ENCODE measurements at regions not wholly inside any gene's neighbourhood (a gene's known extent, or its start where the extent isn't known, plus 50 kb on each side); places are given as distances from the start of the nearest gene placed in this dataset.

DNA sequence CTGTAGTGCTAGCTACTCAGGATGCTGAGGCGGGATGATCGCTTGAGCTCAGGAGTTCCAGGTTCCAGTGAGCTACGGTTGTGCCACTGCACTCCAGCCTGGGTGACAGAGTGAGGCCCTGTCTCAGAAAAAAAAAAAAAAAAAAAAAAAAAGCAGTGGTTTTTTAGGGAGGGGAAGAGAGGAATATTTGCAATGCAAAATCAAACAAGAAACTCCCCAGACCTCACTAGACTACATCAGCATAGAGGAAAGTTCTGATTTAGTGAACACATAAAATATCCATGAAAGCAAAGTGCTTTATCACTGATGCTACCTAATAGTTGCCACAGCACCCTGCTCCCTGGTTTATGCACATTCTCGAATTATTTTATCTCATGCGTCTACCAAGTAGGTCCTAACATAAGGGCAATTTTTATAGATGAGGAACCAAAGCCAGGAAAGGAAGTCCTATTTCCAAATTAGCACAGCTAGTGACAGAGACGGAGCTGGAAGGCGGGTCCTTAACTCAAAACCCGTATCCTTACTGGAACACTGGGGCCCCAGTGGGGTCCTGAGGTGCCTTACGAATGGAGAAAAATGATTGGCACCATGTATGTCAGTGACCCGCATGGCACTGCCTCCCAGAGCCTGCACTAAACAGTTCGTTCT lies 50.7 kb upstream of the GPR157 start:
- Histone ChIP-seq H3K36me3 (ENCODE audit: control insufficient read depth, insufficient read depth, low read length) (no peaks in the 10 kb centered on the region), H3K27me3 (ENCODE audit: control insufficient read depth, insufficient read depth, low read length) (no peaks in the 10 kb centered on the region), H3K4me3 (ENCODE audit: low read depth, low read length) (no peak overlapping the region)
- DNase-seq (ENCODE audit: low read depth): no peak
- TF ChIP-seq, protein P1, sequence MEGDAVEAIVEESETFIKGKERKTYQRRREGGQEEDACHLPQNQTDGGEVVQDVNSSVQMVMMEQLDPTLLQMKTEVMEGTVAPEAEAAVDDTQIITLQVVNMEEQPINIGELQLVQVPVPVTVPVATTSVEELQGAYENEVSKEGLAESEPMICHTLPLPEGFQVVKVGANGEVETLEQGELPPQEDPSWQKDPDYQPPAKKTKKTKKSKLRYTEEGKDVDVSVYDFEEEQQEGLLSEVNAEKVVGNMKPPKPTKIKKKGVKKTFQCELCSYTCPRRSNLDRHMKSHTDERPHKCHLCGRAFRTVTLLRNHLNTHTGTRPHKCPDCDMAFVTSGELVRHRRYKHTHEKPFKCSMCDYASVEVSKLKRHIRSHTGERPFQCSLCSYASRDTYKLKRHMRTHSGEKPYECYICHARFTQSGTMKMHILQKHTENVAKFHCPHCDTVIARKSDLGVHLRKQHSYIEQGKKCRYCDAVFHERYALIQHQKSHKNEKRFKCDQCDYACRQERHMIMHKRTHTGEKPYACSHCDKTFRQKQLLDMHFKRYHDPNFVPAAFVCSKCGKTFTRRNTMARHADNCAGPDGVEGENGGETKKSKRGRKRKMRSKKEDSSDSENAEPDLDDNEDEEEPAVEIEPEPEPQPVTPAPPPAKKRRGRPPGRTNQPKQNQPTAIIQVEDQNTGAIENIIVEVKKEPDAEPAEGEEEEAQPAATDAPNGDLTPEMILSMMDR (IDR thresholded peaks at IDR 0.05; ENCODE audit: insufficient read depth, low read length, poor library complexity, severe bottlenecking): no peak

DNA sequence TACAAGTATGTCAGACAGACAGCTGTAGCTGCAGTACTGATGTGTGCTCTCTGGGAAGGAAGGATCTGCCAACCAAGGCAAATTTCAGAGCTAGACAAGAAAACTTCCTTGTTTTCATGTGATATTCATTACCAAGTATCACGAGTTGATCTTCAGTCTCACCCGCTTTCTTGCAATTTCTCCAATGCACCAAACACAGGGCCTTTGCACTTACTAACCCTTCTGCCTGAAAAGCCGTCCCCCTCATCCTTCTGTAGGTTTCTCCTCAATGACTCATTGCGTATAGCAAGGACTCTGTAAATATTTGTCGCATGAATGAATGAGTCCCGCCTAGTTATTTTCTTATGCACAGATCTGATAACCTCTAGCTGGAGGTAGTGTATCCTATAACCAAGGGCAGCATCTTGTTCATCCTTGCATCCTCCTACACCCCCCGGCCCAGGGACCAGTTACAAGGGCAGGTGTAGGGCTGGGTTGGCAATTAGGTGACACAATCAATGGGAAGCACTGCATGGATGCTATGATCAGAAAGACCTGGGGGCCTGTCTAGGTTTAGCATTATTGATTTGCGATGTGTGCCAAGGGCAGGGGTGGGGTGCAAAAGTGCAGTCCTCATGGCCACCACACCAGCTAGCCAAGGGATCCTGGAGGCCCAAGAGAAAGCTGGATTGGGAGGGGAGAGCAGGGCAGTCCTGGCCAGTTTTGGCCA lies 51.4 kb upstream of the GPR157 start:
- Histone ChIP-seq H3K36me3 (ENCODE audit: control insufficient read depth, insufficient read depth, low read length) (no peaks in the 10 kb centered on the region), H3K4me3 (ENCODE audit: low read depth, low read length) (no peak overlapping the region), H3K27me3 (ENCODE audit: control insufficient read depth, insufficient read depth, low read length) (no peaks in the 10 kb centered on the region)
- no peak for DNase-seq (ENCODE audit: low read depth)
- TF ChIP-seq, protein P1 (IDR thresholded peaks at IDR 0.05; ENCODE audit: insufficient read depth, low read length, poor library complexity, severe bottlenecking): no peak

DNA sequence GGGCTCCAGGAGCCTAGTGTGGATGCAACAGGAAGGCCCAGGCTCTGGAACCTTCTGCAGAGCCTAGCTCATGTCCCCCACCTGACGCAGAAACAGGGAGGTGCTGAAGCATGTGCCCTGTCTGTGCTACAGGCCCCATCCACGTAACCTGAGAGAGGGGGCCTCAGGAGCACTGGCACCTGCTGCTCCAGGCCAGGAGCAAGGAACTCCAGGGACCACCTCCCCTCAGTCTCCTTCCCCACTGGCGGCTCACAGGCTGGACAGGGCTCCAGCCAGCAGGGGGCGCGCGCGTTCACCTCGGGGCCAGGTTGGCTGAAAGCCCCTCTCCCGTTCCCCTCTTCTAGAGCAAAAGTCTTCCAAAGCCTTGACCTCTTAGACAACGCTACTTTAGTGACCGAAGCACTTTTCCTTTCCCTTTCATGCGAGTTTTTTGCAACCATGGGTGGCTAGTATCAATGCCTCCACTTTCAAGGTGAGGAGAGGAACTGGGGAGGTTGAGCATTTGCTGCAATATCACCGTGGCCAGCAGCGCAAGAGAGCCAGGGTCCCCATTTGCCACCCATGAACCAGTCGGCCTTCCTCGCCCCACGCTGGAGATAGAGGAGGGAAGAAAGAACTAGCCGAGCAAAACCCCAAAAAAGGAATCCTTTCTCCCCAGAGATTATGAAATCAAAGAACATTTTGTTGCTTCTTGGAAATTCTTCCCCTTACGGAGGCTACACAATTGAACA lies 52.4 kb upstream of the GPR157 start:
- Histone ChIP-seq H3K27me3 (ENCODE audit: control insufficient read depth, insufficient read depth, low read length) (no peaks in the 10 kb centered on the region), H3K36me3 (ENCODE audit: control insufficient read depth, insufficient read depth, low read length) (no peaks in the 10 kb centered on the region), H3K4me3 (ENCODE audit: low read depth, low read length) (peak overlapping the region; percentile 74)
- TF ChIP-seq, protein P1 (IDR thresholded peaks at IDR 0.05; ENCODE audit: insufficient read depth, low read length, poor library complexity, severe bottlenecking): peak; percentile 98
- DNase-seq (ENCODE audit: low read depth): no peak

DNA sequence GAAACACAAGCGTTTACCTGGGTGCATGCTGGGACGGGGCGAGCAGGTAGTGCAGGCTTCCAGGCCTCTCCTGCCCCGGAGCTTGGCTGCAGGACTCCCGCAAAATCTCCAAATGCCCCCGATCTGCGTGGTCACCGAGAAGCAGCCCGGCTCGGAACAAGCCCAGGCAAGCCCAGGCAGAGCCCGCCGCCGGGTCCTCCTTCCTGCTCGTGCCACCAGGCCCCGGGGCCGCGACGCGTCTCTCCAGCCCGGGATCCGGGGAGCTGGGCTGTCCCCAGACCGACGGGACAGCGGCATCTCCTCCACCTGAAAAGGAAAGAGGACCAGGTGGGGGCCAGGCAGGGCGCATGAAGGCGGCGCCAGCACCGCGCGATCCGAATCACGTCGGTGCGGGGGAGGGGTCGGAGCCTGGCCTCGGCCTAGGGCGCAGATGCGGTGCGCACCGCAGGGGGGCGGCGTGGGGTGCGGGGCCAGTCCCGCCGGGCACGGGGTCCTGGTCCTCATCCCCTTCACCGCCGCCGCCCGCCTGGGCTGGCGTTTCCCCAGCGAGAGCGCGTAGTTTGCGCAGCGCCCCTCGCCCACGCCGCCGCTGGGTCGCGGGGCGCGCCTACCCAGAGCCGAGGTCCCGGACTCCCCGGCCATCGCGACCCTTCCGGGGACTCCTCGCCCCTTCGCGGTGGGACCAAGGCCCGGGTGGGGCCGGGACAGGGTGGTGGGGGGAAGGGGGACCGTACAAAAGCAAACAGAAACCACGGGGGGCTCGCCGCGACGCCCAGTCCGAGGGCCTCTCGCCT lies 52.4 kb upstream of the H6PD start:
- H3K36me3 ChIP-seq (ENCODE audit: control insufficient read depth, insufficient read depth, low read length): no peaks in the 10 kb centered on the region
- peak overlapping the region; percentile 74 for H3K4me3 ChIP-seq (ENCODE audit: low read depth, low read length)
- DNase-seq (ENCODE audit: low read depth): no peak
- TF ChIP-seq, protein P1 (IDR thresholded peaks at IDR 0.05; ENCODE audit: insufficient read depth, low read length, poor library complexity, severe bottlenecking): no peak
- no peaks in the 10 kb centered on the region for H3K27me3 ChIP-seq (ENCODE audit: control insufficient read depth, insufficient read depth, low read length)

DNA sequence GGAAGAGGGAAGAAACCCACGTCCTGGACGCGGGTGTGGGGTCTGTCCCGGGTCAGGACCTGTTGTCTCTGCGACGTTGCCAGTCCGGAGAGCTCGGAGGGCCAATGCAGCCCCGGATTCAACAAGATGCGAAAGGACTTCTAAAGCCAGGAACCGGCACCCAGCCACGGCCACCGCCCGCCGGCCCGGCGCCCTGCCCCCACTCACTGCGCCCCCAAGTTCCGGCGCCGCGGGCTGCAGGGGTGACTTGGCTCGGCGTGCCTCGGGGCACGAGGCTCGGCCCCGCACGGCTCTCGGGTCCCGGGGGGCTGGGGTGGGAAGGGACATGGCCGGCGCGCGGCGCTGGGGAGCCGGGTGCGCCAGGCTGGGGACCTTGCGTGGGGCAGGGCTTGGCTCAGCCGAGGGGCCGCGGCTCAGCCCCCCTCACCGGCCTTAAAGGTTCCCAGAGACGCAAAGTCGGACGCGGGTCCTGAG lies 51.8 kb upstream of the H6PD start:
- DNase-seq (ENCODE audit: low read depth): no peak
- peak overlapping the region; percentile 74 for H3K4me3 ChIP-seq (ENCODE audit: low read depth, low read length)
- no peaks in the 10 kb centered on the region for H3K27me3 ChIP-seq (ENCODE audit: control insufficient read depth, insufficient read depth, low read length)
- TF ChIP-seq, protein P1 (IDR thresholded peaks at IDR 0.05; ENCODE audit: insufficient read depth, low read length, poor library complexity, severe bottlenecking): no peak
- H3K36me3 ChIP-seq (ENCODE audit: control insufficient read depth, insufficient read depth, low read length): no peaks in the 10 kb centered on the region

Measured in kidney epithelial cell (primary cell).